Transverse colon (tissue), 4 donors: ENCODE measurements at regions not wholly inside any gene's neighbourhood (a gene's known extent, or its start where the extent isn't known, plus 50 kb on each side); places are given as distances from the start of the nearest gene placed in this dataset.

Experiments
- EP300 ChIP-seq: sonication (generic); formaldehyde crosslinking; IDR thresholded peaks from one replicate; pipeline ENCODE4 v1.6.1; 2017; ENCODE audit warnings: antibody characterized with exemption, low read depth
- POLR2A ChIP-seq: fragments of 450-650 bp; IDR thresholded peaks from one replicate; pipeline ENCODE4 v1.6.1; 2016; ENCODE audit warnings: antibody characterized with exemption, mild to moderate bottlenecking, moderate library complexity
- POLR2AphosphoS5 ChIP-seq, 3 donors: sonication (generic); formaldehyde crosslinking; IDR thresholded peaks; one replicate each; pipeline ENCODE4 v1.6.1; 2016; ENCODE audit warnings: antibody characterized with exemption in 3 of 3
- TF ChIP-seq, protein P1 (sequence below), 5 experiments: fragments of 200-600 bp in 3 of 5; fragments of 450-650 bp in 2 of 5; sonication (generic) in 3 of 5; IDR thresholded peaks; 1 replicate in 2 of 5; 2 replicates in 3 of 5; pipeline ENCODE4 v1.5.1; 2016 to 2017; ENCODE audit warnings: antibody characterized with exemption in 5 of 5, inconsistent platforms in 3 of 5, mild to moderate bottlenecking in 2 of 5, moderate library complexity in 1 of 5

DNA sequence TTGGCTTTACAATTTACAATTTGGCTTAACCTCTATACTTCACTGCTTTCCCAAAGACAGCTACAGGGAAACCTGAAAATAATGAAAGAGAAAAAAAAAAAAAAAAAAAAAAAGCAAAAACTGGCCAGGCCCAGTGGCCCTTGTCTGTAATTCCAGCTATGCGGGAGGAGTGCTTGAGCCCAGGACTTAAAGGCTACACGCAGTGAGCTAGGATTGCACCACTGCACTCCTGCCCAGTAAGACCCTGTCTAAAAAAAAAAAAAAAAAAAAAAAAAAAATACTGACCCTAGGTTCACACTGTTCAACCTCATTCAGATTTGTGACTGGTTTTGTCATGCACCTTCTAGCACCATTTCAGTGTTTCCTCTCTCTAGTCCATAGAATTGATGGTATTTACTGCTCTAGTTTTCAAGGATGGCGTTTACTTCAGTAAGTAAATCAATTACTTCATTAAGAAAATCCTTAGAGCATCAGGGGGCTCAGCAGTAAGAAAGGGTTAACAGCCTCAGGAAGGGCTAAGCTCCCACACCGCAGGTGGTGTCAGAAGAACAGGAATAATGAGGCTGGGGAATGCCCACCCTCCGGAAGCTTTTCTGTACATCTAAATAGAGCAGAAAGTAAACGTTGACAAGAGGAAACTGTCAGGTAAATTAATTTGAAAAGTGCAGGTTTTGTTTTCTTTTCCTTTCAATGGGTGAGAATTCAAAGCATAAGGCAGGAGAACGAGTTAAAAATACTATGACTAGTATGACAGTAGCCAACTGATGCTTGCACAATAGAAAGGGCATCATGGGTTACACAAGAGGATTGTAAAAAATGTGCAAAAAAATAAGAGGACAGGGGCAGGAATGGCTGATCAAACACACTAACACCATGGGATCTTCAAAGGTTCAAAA, 115.0 kb upstream of the MDM1 start:
- TF ChIP-seq, protein P1, sequence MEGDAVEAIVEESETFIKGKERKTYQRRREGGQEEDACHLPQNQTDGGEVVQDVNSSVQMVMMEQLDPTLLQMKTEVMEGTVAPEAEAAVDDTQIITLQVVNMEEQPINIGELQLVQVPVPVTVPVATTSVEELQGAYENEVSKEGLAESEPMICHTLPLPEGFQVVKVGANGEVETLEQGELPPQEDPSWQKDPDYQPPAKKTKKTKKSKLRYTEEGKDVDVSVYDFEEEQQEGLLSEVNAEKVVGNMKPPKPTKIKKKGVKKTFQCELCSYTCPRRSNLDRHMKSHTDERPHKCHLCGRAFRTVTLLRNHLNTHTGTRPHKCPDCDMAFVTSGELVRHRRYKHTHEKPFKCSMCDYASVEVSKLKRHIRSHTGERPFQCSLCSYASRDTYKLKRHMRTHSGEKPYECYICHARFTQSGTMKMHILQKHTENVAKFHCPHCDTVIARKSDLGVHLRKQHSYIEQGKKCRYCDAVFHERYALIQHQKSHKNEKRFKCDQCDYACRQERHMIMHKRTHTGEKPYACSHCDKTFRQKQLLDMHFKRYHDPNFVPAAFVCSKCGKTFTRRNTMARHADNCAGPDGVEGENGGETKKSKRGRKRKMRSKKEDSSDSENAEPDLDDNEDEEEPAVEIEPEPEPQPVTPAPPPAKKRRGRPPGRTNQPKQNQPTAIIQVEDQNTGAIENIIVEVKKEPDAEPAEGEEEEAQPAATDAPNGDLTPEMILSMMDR (IDR thresholded peaks at IDR 0.05), result no peak
- TF ChIP-seq POLR2A, result no peak
- no peak for TF ChIP-seq EP300
- no peak for TF ChIP-seq POLR2AphosphoS5 (IDR thresholded peaks at IDR 0.05)
